Astrocyte (in vitro differentiated cells and primary cell): ENCODE measurements at regions not wholly inside any gene's neighbourhood (a gene's known extent, or its start where the extent isn't known, plus 50 kb on each side); places are given as distances from the start of the nearest gene placed in this dataset.

Experiments
- DNase-seq: peaks from one replicate; pipeline ENCODE4 v3.0.0-alpha.2; 2010; ENCODE audit warnings: low read depth
- FAIRE-seq: peaks from 2 replicates; lab custom pipeline; 2011; peaks lifted over from hg19 to GRCh38; lab: Jason Lieb, UNC
- H2AFZ ChIP-seq: 2 replicates; pipeline ENCODE4 v1.6.0; 2012; ENCODE audit warnings: low read depth, low read length, inconsistent platforms
- H3K27ac ChIP-seq: 2 replicates; pipeline ENCODE4 v1.5.1; 2011; ENCODE audit warnings: low read depth, low read length, inconsistent platforms
- H3K27me3 ChIP-seq: 2 replicates; pipeline ENCODE4 v1.6.0; 2011; ENCODE audit warnings: low read length, inconsistent platforms; ENCODE audit not compliant: insufficient read depth
- H3K36me3 ChIP-seq: 2 replicates; pipeline ENCODE4 v1.5.1; 2011; ENCODE audit warnings: low read length, inconsistent platforms; ENCODE audit not compliant: insufficient read depth
- H3K4me1 ChIP-seq: 2 replicates; pipeline ENCODE4 v1.5.1; 2011; ENCODE audit warnings: low read length, inconsistent platforms; ENCODE audit not compliant: insufficient read depth
- H3K4me2 ChIP-seq: 2 replicates; pipeline ENCODE4 v1.6.0; 2012; ENCODE audit warnings: low read length, inconsistent platforms
- H3K4me3 ChIP-seq: 2 replicates; pipeline ENCODE4 v1.5.1; 2011; ENCODE audit warnings: low read depth, mild to moderate bottlenecking, low read length, inconsistent platforms; ENCODE audit not compliant: insufficient read depth
- H3K79me2 ChIP-seq: 2 replicates; pipeline ENCODE4 v1.6.0; 2012; ENCODE audit warnings: mild to moderate bottlenecking, low read length, inconsistent platforms; ENCODE audit not compliant: insufficient read depth
- H3K9ac ChIP-seq: 2 replicates; pipeline ENCODE4 v1.6.0; 2012; ENCODE audit warnings: mild to moderate bottlenecking, low read length, inconsistent platforms
- H3K9me3 ChIP-seq: 2 replicates; pipeline ENCODE4 v1.5.1; 2012; ENCODE audit warnings: low read depth, mild to moderate bottlenecking, low read length, inconsistent platforms; ENCODE audit not compliant: insufficient read depth
- H4K20me1 ChIP-seq: 2 replicates; pipeline ENCODE4 v1.6.0; 2012; ENCODE audit warnings: low read length, inconsistent platforms; ENCODE audit not compliant: insufficient read depth
- H3K27ac Mint-ChIP-seq: one replicate; pipeline ENCODE4 v1.8.0; 2021; ENCODE audit warnings: mild to moderate bottlenecking, mixed read lengths; ENCODE audit not compliant: unreplicated experiment
- H3K27me3 Mint-ChIP-seq: one replicate; pipeline ENCODE4 v1.8.0; 2021; ENCODE audit warnings: low read depth, mixed read lengths; ENCODE audit not compliant: unreplicated experiment
- H3K36me3 Mint-ChIP-seq: one replicate; pipeline ENCODE4 v1.8.0; 2021; ENCODE audit warnings: low read depth, mixed read lengths; ENCODE audit not compliant: unreplicated experiment
- H3K4me1 Mint-ChIP-seq: one replicate; pipeline ENCODE4 v1.8.0; 2021; ENCODE audit warnings: low read depth, mixed read lengths; ENCODE audit not compliant: unreplicated experiment
- H3K4me3 Mint-ChIP-seq: one replicate; pipeline ENCODE4 v1.8.0; 2021; ENCODE audit warnings: mild to moderate bottlenecking, moderate library complexity, mixed read lengths; ENCODE audit not compliant: unreplicated experiment
- H3K9me3 Mint-ChIP-seq: one replicate; pipeline ENCODE4 v1.8.0; 2021; ENCODE audit warnings: mild to moderate bottlenecking, mixed read lengths; ENCODE audit not compliant: unreplicated experiment
- CTCF ChIP-seq: IDR thresholded peaks from 2 replicates; pipeline ENCODE4 v1.5.1; 2011; ENCODE audit warnings: low read depth, mild to moderate bottlenecking, inconsistent platforms, low read length, moderate library complexity; ENCODE audit not compliant: insufficient read depth
- EZH2 ChIP-seq: IDR thresholded peaks from 2 replicates; pipeline ENCODE4 v1.6.1; 2012; ENCODE audit warnings: mild to moderate bottlenecking, low read length, inconsistent platforms; ENCODE audit not compliant: insufficient read depth

- no peak overlapping the region for H3K27ac Mint-ChIP-seq
- H3K27me3 Mint-ChIP-seq = no peaks in the 10 kb centered on the region
- H3K4me1 Mint-ChIP-seq = no peaks in the 10 kb centered on the region
- peaks cover 7% of the 10 kb centered on the region for H3K9me3 ChIP-seq
- DNase-seq (no peak), FAIRE-seq (no peak)
- H3K9me3 Mint-ChIP-seq = peaks cover 22% of the 10 kb centered on the region
- no peaks in the 10 kb centered on the region for H3K27me3 ChIP-seq
- no peak overlapping the region for H3K4me3 ChIP-seq
- no peak overlapping the region for H3K4me3 Mint-ChIP-seq
- no peak overlapping the region for H3K9ac ChIP-seq
- no peaks in the 10 kb centered on the region for H4K20me1 ChIP-seq
- no peak overlapping the region for H2AFZ ChIP-seq
- H3K27ac ChIP-seq = no peak overlapping the region
- no peaks in the 10 kb centered on the region for H3K36me3 Mint-ChIP-seq
- no peak for TF ChIP-seq EZH2
- TF ChIP-seq CTCF = no peak
- no peak overlapping the region for H3K4me2 ChIP-seq
- no peaks in the 10 kb centered on the region for H3K36me3 ChIP-seq
- H3K79me2 ChIP-seq = no peaks in the 10 kb centered on the region
- no peaks in the 10 kb centered on the region for H3K4me1 ChIP-seq
Observed at GRCh38 chr5:34542818-34543217, 113.3 kb upstream of the RAI14 start.

GRCh38 chr5:34543687-34544086, 112.4 kb upstream of the RAI14 start:
- no peak for FAIRE-seq
- H3K36me3 Mint-ChIP-seq = no peaks in the 10 kb centered on the region
- no peak overlapping the region for H3K4me3 ChIP-seq

More at GRCh38 chr5:34543687-34544086, 112.4 kb upstream of the RAI14 start:
- H3K9me3 Mint-ChIP-seq = peaks cover 22% of the 10 kb centered on the region
- Histone ChIP-seq H3K9me3 (peaks cover 7% of the 10 kb centered on the region), H3K27me3 (no peaks in the 10 kb centered on the region), H3K79me2 (no peaks in the 10 kb centered on the region), H4K20me1 (no peaks in the 10 kb centered on the region), H3K36me3 (no peaks in the 10 kb centered on the region), H2AFZ (no peak overlapping the region), H3K4me1 (no peaks in the 10 kb centered on the region), H3K4me2 (no peak overlapping the region), H3K27ac (no peak overlapping the region), H3K9ac (no peak overlapping the region)
- no peak for DNase-seq
- TF ChIP-seq CTCF (no peak), EZH2 (no peak)
- H3K4me1 Mint-ChIP-seq = no peaks in the 10 kb centered on the region
- no peaks in the 10 kb centered on the region for H3K27me3 Mint-ChIP-seq
- H3K27ac Mint-ChIP-seq = no peak overlapping the region
- no peak overlapping the region for H3K4me3 Mint-ChIP-seq
